Inflammatory macrophage treated with lipopolysaccharide for 4 hours (primary cell): ENCODE measurements at regions not wholly inside any gene's neighbourhood (a gene's known extent, or its start where the extent isn't known, plus 50 kb on each side); places are given as distances from the start of the nearest gene placed in this dataset.

Experiments used
- DNase-seq: peaks from one replicate; pipeline ENCODE4 v3.0.0-alpha.2; 2020

DNA sequence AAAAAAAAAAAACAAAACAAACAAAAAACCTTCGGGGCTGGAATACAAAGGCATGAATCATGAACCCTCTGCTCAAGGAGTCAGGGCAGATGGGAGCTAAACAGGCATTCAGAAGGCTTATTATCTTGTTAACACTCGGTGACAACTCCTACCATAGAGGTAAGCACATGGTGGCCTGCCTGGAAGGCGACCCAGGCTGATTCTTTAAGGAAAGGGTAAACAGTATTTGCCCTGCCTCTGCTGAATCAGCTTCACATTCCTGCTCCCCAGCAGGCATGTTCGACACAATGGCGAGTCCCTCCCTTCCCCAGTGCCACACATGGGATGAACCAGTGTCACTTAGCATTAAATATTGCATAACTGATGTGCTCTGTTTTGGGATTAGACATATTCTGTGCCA lies 191.9 kb downstream of the ARL4C start:
- DNase-seq = no peak

- no peak for DNase-seq
These were observed 194.3 kb downstream of the ARL4C start for GRCh38 chr2:234302664-234302991.

GRCh38 chr2:234300932-234301823 lies 195.7 kb downstream of the ARL4C start:
- no peak for DNase-seq

DNA sequence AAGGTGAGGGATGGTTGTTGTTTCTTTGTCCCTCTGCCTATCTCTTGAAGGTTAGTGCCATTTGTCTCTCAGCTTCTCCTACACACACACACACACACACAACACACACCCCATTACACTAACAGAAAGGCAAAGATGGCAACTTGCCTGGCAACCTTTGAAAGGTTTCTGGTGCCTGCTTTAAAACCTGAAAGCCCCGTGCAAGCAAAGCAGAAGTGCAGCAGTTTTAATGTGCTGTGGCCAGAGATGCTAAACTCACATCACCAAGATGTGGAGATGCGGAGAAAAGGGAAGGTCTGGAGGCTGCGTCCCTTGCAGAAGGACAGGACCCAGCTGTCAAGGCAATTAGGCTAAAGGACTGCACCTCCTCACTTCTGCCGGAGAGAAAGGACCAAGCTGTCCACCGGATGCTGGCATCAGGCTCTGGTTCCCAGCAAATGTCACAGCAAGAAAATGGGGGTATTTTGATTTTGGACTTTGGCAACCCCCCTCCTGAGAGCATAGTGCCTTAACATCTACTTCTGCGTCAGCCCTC lies 196.4 kb downstream of the ARL4C start:
- no peak for DNase-seq

DNA sequence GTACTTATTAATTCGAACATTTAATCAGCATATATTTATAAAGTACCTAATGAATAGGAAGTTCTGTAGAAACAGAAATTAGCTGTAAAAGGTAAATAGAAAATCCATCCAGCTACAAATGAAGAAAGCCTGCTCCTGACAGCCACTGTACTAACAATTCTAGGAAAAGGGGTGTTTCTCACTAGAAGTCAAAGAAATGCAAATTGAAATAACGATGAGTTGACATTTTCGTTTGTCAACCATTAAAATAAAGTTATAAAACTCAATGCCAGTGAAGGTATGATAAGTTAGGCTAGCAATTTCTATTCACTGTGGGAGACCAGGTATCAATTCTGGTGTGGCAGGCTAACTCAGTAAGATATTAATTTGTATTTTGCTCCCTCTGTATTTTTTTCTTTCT lies 198.0 kb downstream of the ARL4C start:
- DNase-seq = no peak

GRCh38 chr2:234296991-234297390 lies 199.9 kb downstream of the ARL4C start:
- DNase-seq = no peak

- DNase-seq = no peak
These were observed 202.9 kb downstream of the ARL4C start for GRCh38 chr2:234293973-234294372.

DNA sequence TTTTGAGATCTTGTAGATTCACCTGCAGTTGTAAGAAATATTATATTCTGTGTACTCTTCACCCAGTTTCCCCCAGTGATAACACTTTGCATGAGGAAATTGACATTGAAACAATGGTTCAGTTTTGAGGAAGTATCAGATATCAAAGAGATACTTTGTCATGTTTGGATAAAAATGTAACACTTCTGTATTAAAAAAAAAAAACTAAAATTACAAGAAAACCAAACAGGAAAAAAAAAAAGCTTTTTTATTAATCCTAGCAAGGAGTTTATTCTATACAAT lies 204.0 kb downstream of the ARL4C start:
- DNase-seq = no peak

DNA sequence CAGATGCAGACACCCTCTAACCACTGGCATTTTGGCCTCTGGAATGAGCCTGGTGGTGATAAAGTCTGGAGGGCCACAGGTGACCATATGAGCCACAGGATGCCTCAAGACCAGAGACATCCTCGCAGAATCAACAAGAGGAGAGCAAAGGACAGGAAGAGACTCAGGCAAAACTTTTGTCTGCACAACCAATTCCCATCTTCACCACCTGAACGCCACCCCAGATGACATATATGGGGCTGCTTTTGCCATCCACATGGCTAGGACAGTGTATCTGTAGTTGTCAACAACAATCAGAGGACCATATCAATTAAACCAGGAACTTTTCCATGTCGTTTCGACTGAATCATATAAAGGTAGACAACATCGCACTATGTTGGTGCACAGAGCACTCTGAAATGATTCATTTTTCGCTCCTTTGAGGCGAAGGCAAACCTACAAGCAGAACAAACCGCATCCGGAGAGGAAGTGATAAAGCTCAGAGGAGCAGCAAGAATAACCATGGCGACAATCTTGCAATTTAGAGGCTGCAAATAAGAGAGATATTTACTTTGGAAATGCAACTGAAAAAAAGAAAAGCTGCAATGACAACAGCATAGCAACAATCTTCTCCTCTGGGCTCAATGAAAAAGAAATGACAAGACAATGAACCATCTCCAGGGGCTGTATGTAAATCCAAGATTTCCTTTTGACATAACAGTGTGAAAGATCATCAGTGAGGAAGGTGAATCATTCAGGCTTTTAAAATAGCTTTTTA lies 204.5 kb downstream of the ARL4C start:
- DNase-seq = peak; percentile 41

GRCh38 chr2:234291765-234292204 lies 205.1 kb downstream of the ARL4C start:
- peak; percentile 54 for DNase-seq

DNA sequence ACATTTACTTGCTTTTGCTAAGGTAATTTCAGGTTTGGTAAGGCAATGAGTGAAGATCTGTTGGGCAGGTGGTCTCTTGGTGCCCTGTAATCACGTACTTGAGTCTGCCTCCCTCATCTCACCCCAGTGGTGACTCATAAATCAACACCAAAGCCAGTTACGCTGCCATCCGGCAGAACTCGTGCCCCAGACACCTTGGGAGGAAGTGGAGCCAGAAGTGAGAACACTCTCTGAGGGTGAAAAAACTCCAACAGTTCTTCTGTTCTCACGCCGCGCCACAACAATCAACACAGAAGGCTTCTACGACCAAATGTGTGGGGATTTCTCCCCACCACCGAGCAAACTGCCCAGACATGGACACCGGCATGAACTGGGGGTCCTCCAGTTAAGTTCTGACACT lies 206.2 kb downstream of the ARL4C start:
- DNase-seq = peak; percentile 68

GRCh38 chr2:234289834-234290590 lies 206.9 kb downstream of the ARL4C start:
- no peak for DNase-seq

DNA sequence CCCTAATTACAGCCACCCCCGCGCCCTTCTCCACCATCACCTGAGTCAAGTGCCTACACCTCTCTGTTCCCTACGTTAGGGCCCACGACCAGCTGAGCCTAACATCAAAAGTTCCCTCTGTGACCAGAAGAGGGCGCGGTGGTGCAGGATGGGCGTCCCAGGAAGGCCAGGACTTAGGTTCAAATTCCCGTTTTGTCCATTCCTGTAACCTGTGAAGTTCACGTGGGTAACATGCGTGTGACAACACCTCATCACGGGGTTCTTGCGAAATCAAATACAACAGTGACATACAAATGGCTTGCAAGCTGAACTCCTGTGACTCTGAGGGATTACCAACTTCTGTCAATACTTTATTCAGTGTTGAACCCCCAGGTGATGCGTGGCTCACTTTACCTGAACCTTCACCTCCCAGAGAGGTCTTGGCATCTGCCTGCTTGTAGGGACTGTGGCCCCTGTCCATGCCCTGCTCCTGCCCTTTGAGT lies 207.9 kb downstream of the ARL4C start:
- DNase-seq = peak; percentile 56

- DNase-seq = no peak
These were observed 209.2 kb downstream of the ARL4C start for GRCh38 chr2:234287650-234288049.

DNA sequence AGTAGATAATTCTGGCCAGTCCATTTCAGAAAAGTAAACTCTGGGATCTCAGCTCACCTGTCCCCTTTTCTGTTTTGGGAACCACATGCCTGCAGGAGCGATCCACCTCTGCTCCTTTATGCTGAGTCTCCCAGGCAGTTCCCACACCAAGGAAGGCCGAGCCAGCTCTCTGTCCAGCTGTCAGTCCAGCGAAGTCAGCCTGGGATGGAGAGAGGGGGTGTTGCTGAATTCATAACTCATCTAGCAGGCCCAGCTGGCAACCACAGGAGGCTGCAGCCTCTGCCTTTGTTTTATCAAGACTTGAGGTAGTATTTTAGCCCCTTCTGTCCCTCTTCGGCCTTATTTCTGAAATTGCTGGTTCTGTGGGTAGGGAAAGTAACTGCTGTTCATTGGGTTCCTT lies 209.9 kb downstream of the ARL4C start:
- DNase-seq = no peak

- no peak for DNase-seq
These were observed 210.7 kb downstream of the ARL4C start for GRCh38 chr2:234286118-234286598.

GRCh38 chr2:234285541-234285940 lies 211.3 kb downstream of the ARL4C start:
- DNase-seq = no peak

- DNase-seq = no peak
These were observed 217.2 kb downstream of the ARL4C start for GRCh38 chr2:234279637-234280036.

DNA sequence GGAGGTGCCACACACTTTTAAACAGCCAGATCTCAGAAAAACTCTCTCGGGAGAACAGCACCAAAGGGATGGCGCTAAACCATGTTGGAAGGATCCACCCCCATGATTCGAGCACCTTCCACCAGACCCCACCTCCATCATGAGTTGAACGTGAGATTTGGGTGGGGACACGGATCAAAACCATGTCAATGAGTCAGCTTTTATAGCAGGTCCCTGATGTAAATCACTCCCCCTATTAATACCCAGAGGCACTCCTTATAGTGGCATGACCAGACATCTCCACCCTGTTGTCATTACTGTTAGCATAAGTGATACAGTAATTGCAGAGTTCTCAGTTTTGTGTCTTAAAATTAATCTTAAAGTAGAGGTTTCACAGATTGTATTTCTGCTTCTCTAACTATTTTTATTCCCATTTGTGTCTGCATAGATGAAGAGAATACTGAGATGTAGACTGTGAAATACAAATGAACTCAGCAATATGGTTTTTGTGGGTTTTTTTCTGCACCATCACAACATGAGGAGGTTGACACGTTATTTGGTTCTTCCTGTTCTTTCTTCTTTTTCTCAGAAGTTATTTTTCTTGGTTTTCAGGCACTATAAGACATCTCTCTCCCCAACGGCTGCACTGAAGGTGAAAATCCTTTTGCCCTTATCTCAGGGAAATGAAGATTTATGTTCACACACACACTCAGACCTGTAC lies 218.2 kb downstream of the ARL4C start:
- no peak for DNase-seq

- DNase-seq = no peak
These were observed 221.4 kb downstream of the ARL4C start for GRCh38 chr2:234275515-234275914.

- no peak for DNase-seq
These were observed 222.8 kb downstream of the ARL4C start for GRCh38 chr2:234273887-234274584.
